ENCODE measurements at regions not wholly inside any gene's neighbourhood (a gene's known extent, or its start where the extent isn't known, plus 50 kb on each side); places are given as distances from the start of the nearest gene placed in this dataset.
"Not testable (repeated sequence)": the region's sequence is repeated elsewhere in the genome, so short reads cannot be mapped to it uniquely, and the experiment has no call there.

GRCh38 chr13:47705185-47705584 is 295.9 kb downstream of the SUCLA2 start:
- no peak for TF ChIP-seq POLR2AphosphoS5 (IDR thresholded peaks at IDR 0.05)
- no peak for TF ChIP-seq CTCF (IDR thresholded peaks at IDR 0.05)
- TF ChIP-seq POLR2A (IDR thresholded peaks at IDR 0.05) = no peak
- no peak for TF ChIP-seq EP300 (IDR thresholded peaks at IDR 0.05)
- intact Hi-C loops (cut with DNase I) = no loop called here
- Histone ChIP-seq H3K36me3 (no peaks in the 10 kb centered on the region), H3K4me1 (no peaks in the 10 kb centered on the region), H3K9me3 (no peaks in the 10 kb centered on the region), H3K27me3 (no peaks in the 10 kb centered on the region), H3K4me3 (no peak overlapping the region), H3K27ac (no peak overlapping the region)
- 78% methylated on average over 4 of the region's 4 CpGs for whole genome bisulfite sequencing, 2 donors
- DNase-seq = no peak

GRCh38 chr13:47696674-47697073 is 304.4 kb downstream of the SUCLA2 start:
- 77 to 89% methylated on average over 3 of the region's 3 CpGs for WGBS, 2 donors
- no peaks in the 10 kb centered on the region for H3K9me3 ChIP-seq
- no peaks in the 10 kb centered on the region for H3K4me1 ChIP-seq
- TF ChIP-seq POLR2AphosphoS5 (IDR thresholded peaks at IDR 0.05) (no peak), CTCF (IDR thresholded peaks at IDR 0.05) (no peak), POLR2A (IDR thresholded peaks at IDR 0.05) (no peak), EP300 (IDR thresholded peaks at IDR 0.05) (no peak)
- no peaks in the 10 kb centered on the region for H3K27me3 ChIP-seq
- H3K36me3 ChIP-seq = no peaks in the 10 kb centered on the region
- intact Hi-C loops (cut with DNase I) = no loop called here
- no peak overlapping the region for H3K27ac ChIP-seq
- H3K4me3 ChIP-seq = no peak overlapping the region
- DNase-seq = no peak

- intact Hi-C loops (cut with DNase I) = no loop called here
These were observed 313.5 kb downstream of the SUCLA2 start for GRCh38 chr13:47687577-47687976.

GRCh38 chr13:47685156-47685555 is 315.9 kb downstream of the SUCLA2 start:
- H3K27ac ChIP-seq; H3K4me3 ChIP-seq; H3K36me3 ChIP-seq; H3K4me1 ChIP-seq; intact Hi-C loops (cut with DNase I); H3K9me3 ChIP-seq; DNase-seq; H3K27me3 ChIP-seq: not testable (repeated sequence)
- WGBS, 2 donors = 88 to 97% methylated on average over 2 of the region's 2 CpGs

More at GRCh38 chr13:47687577-47687976, 313.5 kb downstream of the SUCLA2 start:
- Histone ChIP-seq H3K27ac (no peak overlapping the region), H3K4me1 (no peaks in the 10 kb centered on the region), H3K27me3 (no peaks in the 10 kb centered on the region), H3K4me3 (no peak overlapping the region), H3K36me3 (no peaks in the 10 kb centered on the region), H3K9me3 (no peaks in the 10 kb centered on the region)
- 62 to 69% methylated on average over 2 of the region's 2 CpGs for WGBS, 2 donors
- DNase-seq = no peak
- no peak for TF ChIP-seq EP300 (IDR thresholded peaks at IDR 0.05)
- no peak for TF ChIP-seq POLR2AphosphoS5 (IDR thresholded peaks at IDR 0.05)
- TF ChIP-seq POLR2A (IDR thresholded peaks at IDR 0.05) = no peak
- TF ChIP-seq CTCF (IDR thresholded peaks at IDR 0.05) = no peak

- Histone ChIP-seq H3K27ac (no peak overlapping the region), H3K36me3 (no peaks in the 10 kb centered on the region), H3K27me3 (no peaks in the 10 kb centered on the region), H3K4me1 (no peaks in the 10 kb centered on the region), H3K9me3 (no peaks in the 10 kb centered on the region), H3K4me3 (no peak overlapping the region)
- 63 to 73% methylated on average over 2 of the region's 2 CpGs for WGBS, 2 donors
- DNase-seq = no peak
- TF ChIP-seq POLR2A (IDR thresholded peaks at IDR 0.05) (no peak), EP300 (IDR thresholded peaks at IDR 0.05) (no peak), CTCF (IDR thresholded peaks at IDR 0.05) (no peak), POLR2AphosphoS5 (IDR thresholded peaks at IDR 0.05) (no peak)
- intact Hi-C loops (cut with DNase I) = no loop called here
These were observed 320.3 kb downstream of the SUCLA2 start for GRCh38 chr13:47680748-47681147.

Data from sigmoid colon (tissue), 6 donors.